ENCODE measurements at regions not wholly inside any gene's neighbourhood (a gene's known extent, or its start where the extent isn't known, plus 50 kb on each side); places are given as distances from the start of the nearest gene placed in this dataset.

DNA sequence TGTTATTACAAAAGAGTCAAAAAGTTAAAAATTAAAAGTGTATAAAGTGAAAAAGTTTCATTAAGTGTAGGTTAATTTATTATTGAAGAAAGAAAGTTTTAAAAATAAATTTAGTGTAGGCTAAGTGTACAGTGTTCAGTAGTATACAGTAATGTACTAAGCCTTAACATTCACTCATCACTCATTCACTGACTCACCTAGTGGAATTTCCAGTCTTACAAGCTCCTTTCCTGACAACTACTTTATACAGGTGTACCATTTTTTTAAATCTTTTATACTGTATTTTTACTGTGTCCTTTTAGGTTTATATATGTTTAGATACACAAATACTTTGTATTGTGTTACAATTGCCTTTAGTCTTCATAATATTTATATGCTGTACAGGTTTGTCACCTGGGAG lies 530.2 kb upstream of the FAM174A start:
- no peaks in the 10 kb centered on the region for H3K4me1 ChIP-seq
- no peaks in the 10 kb centered on the region for H3K36me3 ChIP-seq
- TF ChIP-seq, protein P1, sequence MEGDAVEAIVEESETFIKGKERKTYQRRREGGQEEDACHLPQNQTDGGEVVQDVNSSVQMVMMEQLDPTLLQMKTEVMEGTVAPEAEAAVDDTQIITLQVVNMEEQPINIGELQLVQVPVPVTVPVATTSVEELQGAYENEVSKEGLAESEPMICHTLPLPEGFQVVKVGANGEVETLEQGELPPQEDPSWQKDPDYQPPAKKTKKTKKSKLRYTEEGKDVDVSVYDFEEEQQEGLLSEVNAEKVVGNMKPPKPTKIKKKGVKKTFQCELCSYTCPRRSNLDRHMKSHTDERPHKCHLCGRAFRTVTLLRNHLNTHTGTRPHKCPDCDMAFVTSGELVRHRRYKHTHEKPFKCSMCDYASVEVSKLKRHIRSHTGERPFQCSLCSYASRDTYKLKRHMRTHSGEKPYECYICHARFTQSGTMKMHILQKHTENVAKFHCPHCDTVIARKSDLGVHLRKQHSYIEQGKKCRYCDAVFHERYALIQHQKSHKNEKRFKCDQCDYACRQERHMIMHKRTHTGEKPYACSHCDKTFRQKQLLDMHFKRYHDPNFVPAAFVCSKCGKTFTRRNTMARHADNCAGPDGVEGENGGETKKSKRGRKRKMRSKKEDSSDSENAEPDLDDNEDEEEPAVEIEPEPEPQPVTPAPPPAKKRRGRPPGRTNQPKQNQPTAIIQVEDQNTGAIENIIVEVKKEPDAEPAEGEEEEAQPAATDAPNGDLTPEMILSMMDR (IDR thresholded peaks at IDR 0.05): no peak
- intact Hi-C loops (cut with DNase I): no loop called here
- DNase-seq: no peak
- H3K27me3 ChIP-seq: no peaks in the 10 kb centered on the region
- H3K4me3 ChIP-seq: no peak overlapping the region
- no peak overlapping the region for H3K27ac ChIP-seq
- H3K9me3 ChIP-seq: no peaks in the 10 kb centered on the region
- no peak overlapping the region for H3K9ac ChIP-seq (ENCODE audit: low read depth in 2 of 2, low read length in 2 of 2)

DNA sequence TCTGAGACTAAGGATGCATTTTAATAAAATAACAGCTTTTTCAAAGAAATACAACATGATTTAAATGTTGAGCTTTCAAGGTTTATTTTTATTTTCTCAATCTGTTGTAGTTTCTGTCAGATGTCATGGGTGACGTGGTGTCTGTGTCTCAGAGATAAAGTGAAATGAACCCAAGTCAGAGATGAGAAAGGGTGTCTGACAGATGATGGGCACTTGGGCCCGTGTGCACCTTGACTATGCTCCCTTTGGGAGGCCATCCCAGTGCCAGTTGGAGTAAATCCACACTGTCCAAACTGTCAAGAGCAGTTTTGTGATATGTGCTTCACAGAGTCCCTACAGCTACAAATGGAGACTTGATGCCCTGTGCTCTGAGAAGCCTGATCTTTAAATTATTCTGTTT lies 536.9 kb upstream of the FAM174A start:
- Histone ChIP-seq H3K36me3 (no peaks in the 10 kb centered on the region), H3K9ac (ENCODE audit: low read depth in 2 of 2, low read length in 2 of 2) (no peak overlapping the region), H3K27ac (no peak overlapping the region), H3K4me1 (no peaks in the 10 kb centered on the region), H3K27me3 (no peaks in the 10 kb centered on the region), H3K9me3 (no peaks in the 10 kb centered on the region), H3K4me3 (no peak overlapping the region)
- TF ChIP-seq, protein P1 (IDR thresholded peaks at IDR 0.05): no peak
- intact Hi-C loops (cut with DNase I): no loop called here
- no peak for DNase-seq

DNA sequence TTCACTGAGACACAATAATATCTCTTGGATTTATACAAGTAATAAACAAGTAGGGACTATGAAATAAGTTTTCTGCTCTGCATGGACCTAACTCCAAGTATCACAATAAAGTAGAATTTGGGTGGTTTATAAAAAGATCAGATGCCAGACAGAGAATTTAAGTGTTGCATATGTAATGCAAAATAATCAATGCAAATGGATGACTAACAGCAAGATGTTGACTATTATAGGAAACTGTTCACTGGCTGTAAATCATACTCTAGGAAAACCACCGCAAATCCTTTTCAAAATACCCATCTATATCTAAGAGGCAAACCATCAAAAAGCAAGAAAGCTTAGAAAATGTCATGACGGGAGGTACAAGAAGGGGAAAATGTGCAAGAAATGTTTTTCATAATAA lies 539.8 kb upstream of the FAM174A start:
- TF ChIP-seq, protein P1 (IDR thresholded peaks at IDR 0.05): no peak
- intact Hi-C loops (cut with DNase I): no loop called here

DNA sequence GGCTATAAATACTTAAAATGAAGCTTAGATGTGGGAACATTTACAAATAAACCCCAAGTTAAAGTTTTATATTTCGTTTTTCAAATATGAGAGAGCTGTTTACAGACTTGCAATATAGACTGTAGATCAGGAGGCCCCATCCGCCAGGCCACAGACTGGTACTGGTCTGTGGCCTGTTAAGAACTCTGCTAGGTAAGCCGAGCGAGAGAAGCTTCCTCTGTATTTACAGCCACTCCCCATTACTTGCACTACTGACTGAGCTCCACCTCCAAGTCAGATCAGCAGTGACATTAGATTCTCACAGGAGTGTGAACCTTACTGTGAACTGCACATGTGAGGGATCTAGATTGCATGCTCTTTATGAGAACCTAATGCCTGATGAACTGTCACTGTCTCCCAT lies 561.4 kb upstream of the FAM174A start:
- Histone ChIP-seq H3K27ac (no peak overlapping the region), H3K4me3 (no peak overlapping the region), H3K4me1 (no peaks in the 10 kb centered on the region), H3K9ac (ENCODE audit: low read depth in 2 of 2, low read length in 2 of 2) (no peak overlapping the region), H3K27me3 (no peaks in the 10 kb centered on the region), H3K9me3 (no peaks in the 10 kb centered on the region), H3K36me3 (no peaks in the 10 kb centered on the region)
- DNase-seq: no peak
- intact Hi-C loops (cut with DNase I): no loop called here
- TF ChIP-seq, protein P1 (IDR thresholded peaks at IDR 0.05): no peak

More for the DNA sequence above, 539.8 kb upstream of the FAM174A start:
- no peak overlapping the region for H3K27ac ChIP-seq
- no peak overlapping the region for H3K4me3 ChIP-seq
- no peaks in the 10 kb centered on the region for H3K27me3 ChIP-seq
- no peak for DNase-seq
- H3K9me3 ChIP-seq: no peaks in the 10 kb centered on the region
- H3K4me1 ChIP-seq: no peaks in the 10 kb centered on the region
- no peak overlapping the region for H3K9ac ChIP-seq (ENCODE audit: low read depth in 2 of 2, low read length in 2 of 2)
- no peaks in the 10 kb centered on the region for H3K36me3 ChIP-seq

DNA sequence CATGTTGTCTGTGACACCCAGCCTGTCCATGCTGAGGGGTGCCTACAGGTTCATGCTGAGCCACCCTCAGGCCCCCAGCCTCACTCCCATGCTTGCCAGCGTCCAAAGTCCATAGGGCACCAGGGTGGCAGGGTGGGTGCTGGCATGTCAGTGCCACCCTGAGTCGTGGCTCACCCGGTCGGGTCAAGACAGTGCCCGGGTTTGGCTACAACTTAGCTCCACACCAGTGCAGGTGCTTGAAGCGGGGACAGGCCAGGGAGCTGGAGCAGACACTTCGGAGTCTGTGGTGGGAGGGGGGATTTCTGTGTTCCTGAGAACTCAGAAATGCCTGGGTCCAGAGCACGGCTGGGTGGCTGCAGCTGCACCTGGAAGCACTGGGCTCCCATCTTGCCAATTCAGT lies 579.2 kb upstream of the FAM174A start:
- Histone ChIP-seq H3K9me3 (no peaks in the 10 kb centered on the region), H3K4me3 (no peak overlapping the region)
- TF ChIP-seq, protein P1 (IDR thresholded peaks at IDR 0.05): no peak

DNA sequence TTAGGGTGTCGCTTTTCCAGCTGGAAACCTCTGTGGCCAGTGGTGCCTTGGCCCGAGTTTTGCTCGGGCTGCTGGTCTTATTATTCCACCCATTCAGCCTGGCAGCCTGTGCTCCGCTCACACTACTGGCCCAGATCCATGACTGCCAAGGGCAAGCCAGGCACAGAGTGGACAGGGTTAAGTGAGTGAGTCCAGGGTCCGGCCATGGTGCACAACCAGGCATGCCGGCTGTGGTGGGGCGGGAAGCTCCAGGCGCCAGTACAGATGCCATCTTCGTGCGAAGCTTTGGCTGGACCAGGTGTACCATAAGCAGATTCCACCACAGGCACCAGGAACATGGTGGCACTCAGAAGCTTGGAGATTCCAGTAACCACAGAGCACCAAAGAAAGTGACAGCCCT lies 580.2 kb upstream of the FAM174A start:
- H3K9me3 ChIP-seq: no peaks in the 10 kb centered on the region
- no peaks in the 10 kb centered on the region for H3K4me1 ChIP-seq
- H3K9ac ChIP-seq (ENCODE audit: low read depth in 2 of 2, low read length in 2 of 2): no peak overlapping the region
- intact Hi-C loops (cut with DNase I): no loop called here
- H3K27me3 ChIP-seq: no peaks in the 10 kb centered on the region
- no peaks in the 10 kb centered on the region for H3K36me3 ChIP-seq
- no peak overlapping the region for H3K27ac ChIP-seq
- TF ChIP-seq, protein P1 (IDR thresholded peaks at IDR 0.05): no peak
- no peak for DNase-seq
- H3K4me3 ChIP-seq: no peak overlapping the region

More for the DNA sequence above, 579.2 kb upstream of the FAM174A start:
- no peaks in the 10 kb centered on the region for H3K36me3 ChIP-seq
- H3K27me3 ChIP-seq: no peaks in the 10 kb centered on the region
- intact Hi-C loops (cut with DNase I): no loop called here
- H3K4me1 ChIP-seq: no peaks in the 10 kb centered on the region
- no peak overlapping the region for H3K9ac ChIP-seq (ENCODE audit: low read depth in 2 of 2, low read length in 2 of 2)
- H3K27ac ChIP-seq: no peak overlapping the region
- no peak for DNase-seq
